ENCODE measurements at regions not wholly inside any gene's neighbourhood (a gene's known extent, or its start where the extent isn't known, plus 50 kb on each side); places are given as distances from the start of the nearest gene placed in this dataset.

GRCh38 chr7:84524714-84525694, 330.4 kb upstream of the SEMA3A start:
- DNase-seq (peak; percentile 46), ATAC-seq (no peak)
- intact Hi-C loops (cut with micrococcal nuclease): loop anchor here (5.0 to 10.0 kb wide), 3 partner anchors 160 to 548 kb away; no protein-coding TSS in a partner anchor
- Histone ChIP-seq H3K36me3 (ENCODE audit: low read depth, low read length) (no peaks in the 10 kb centered on the region), H3K4me3 (ENCODE audit: low read length) (no peak overlapping the region), H3K4me2 (ENCODE audit: low read length) (no peak overlapping the region), H3F3A (ENCODE audit: low read length, unreplicated experiment) (no peaks in the 10 kb centered on the region), H3K9me3 (ENCODE audit: low read length) (no peaks in the 10 kb centered on the region), H2AFZ (ENCODE audit: low read length) (peak overlapping the region; percentile 7; the same call in 1 of the 2 replicates), H3K27ac (ENCODE audit: low read length) (peak overlapping the region; percentile 11; the same call in 1 of the 2 replicates), H3K27me3 (ENCODE audit: low read length) (no peaks in the 10 kb centered on the region), H3K4me1 (ENCODE audit: insufficient read depth, low read length) (peaks cover 21% of the 10 kb centered on the region), H3K9ac (ENCODE audit: low read length) (no peak overlapping the region), H4K20me1 (ENCODE audit: low read length) (no peaks in the 10 kb centered on the region), H3K9me2 (replicated peaks; ENCODE audit: low read length) (no peaks in the 10 kb centered on the region), H3K79me2 (ENCODE audit: low read length) (no peaks in the 10 kb centered on the region)
- POLR2A ChIA-PET (ENCODE audit: unreplicated experiment): no interaction called here
- BruUV-seq (replicated peaks): no TSS peak
- TF ChIP-seq EZH2phosphoT487 (IDR thresholded peaks at IDR 0.05; ENCODE audit: borderline replicate concordance, low read length) (no peak), CTCF (conservative IDR thresholded peaks at IDR 0.05; ENCODE audit: low read depth, low read length) (no peak), EZH2 (IDR thresholded peaks at IDR 0.05; ENCODE audit: low read length, unreplicated experiment) (no peak)
- CTCF ChIA-PET: no interaction called here

GRCh38 chr7:84513061-84513460, 318.5 kb upstream of the SEMA3A start:
- POLR2A ChIA-PET (ENCODE audit: unreplicated experiment): no interaction called here
- BruUV-seq (replicated peaks): no TSS peak
- Histone ChIP-seq H3K4me1 (ENCODE audit: insufficient read depth, low read length) (no peaks in the 10 kb centered on the region), H2AFZ (ENCODE audit: low read length) (no peak overlapping the region), H3K4me3 (ENCODE audit: low read length) (no peak overlapping the region), H4K20me1 (ENCODE audit: low read length) (no peaks in the 10 kb centered on the region), H3K9me3 (ENCODE audit: low read length) (no peaks in the 10 kb centered on the region), H3K4me2 (ENCODE audit: low read length) (no peak overlapping the region), H3K79me2 (ENCODE audit: low read length) (no peaks in the 10 kb centered on the region), H3K27me3 (ENCODE audit: low read length) (no peaks in the 10 kb centered on the region), H3K27ac (ENCODE audit: low read length) (no peak overlapping the region), H3K9me2 (replicated peaks; ENCODE audit: low read length) (no peaks in the 10 kb centered on the region), H3K9ac (ENCODE audit: low read length) (no peak overlapping the region), H3K36me3 (ENCODE audit: low read depth, low read length) (no peaks in the 10 kb centered on the region), H3F3A (ENCODE audit: low read length, unreplicated experiment) (no peaks in the 10 kb centered on the region)
- ATAC-seq (no peak), DNase-seq (no peak)
- intact Hi-C loops (cut with micrococcal nuclease): no loop called here
- CTCF ChIA-PET: no interaction called here
- TF ChIP-seq EZH2phosphoT487 (IDR thresholded peaks at IDR 0.05; ENCODE audit: borderline replicate concordance, low read length) (no peak), CTCF (conservative IDR thresholded peaks at IDR 0.05; ENCODE audit: low read depth, low read length) (no peak), EZH2 (IDR thresholded peaks at IDR 0.05; ENCODE audit: low read length, unreplicated experiment) (no peak)

DNA sequence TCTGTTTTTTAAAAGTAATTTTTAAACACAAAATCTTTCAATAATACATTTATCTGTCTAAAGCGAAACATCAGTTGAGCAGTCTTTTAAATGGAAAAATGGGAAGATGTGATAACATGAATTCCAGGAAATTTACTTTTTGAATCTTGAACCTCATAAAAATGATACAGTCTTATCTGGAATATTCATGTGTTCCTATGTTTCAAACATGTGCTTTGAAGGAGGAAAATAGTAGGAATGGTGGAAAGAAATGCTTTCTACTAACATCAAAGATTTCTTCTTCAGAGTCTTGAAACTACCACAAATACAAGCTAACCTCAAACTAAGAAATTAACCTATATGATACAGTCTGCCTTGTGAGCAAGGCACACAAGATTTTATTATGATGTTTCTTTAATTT, 317.5 kb upstream of the SEMA3A start:
- no TSS peak for BruUV-seq (replicated peaks)

More for the DNA sequence above, 317.5 kb upstream of the SEMA3A start:
- Histone ChIP-seq H3K4me3 (ENCODE audit: low read length) (no peak overlapping the region), H3K4me2 (ENCODE audit: low read length) (no peak overlapping the region), H3K36me3 (ENCODE audit: low read depth, low read length) (no peaks in the 10 kb centered on the region), H3K27ac (ENCODE audit: low read length) (no peak overlapping the region), H3K9me2 (replicated peaks; ENCODE audit: low read length) (no peaks in the 10 kb centered on the region), H2AFZ (ENCODE audit: low read length) (no peak overlapping the region), H3K9me3 (ENCODE audit: low read length) (no peaks in the 10 kb centered on the region), H3K79me2 (ENCODE audit: low read length) (no peaks in the 10 kb centered on the region), H3K4me1 (ENCODE audit: insufficient read depth, low read length) (no peaks in the 10 kb centered on the region), H3F3A (ENCODE audit: low read length, unreplicated experiment) (no peaks in the 10 kb centered on the region), H3K9ac (ENCODE audit: low read length) (no peak overlapping the region), H4K20me1 (ENCODE audit: low read length) (no peaks in the 10 kb centered on the region), H3K27me3 (ENCODE audit: low read length) (no peaks in the 10 kb centered on the region)
- ChIA-PET POLR2A (ENCODE audit: unreplicated experiment) (interaction anchor here (0.6 kb wide), 1 partner anchor 15 kb away, joined by 3 read pairs; no protein-coding TSS in a partner anchor), CTCF (no interaction called here)
- TF ChIP-seq CTCF (conservative IDR thresholded peaks at IDR 0.05; ENCODE audit: low read depth, low read length) (no peak), EZH2phosphoT487 (IDR thresholded peaks at IDR 0.05; ENCODE audit: borderline replicate concordance, low read length) (no peak), EZH2 (IDR thresholded peaks at IDR 0.05; ENCODE audit: low read length, unreplicated experiment) (no peak)
- intact Hi-C loops (cut with micrococcal nuclease): no loop called here
- no peak for DNase-seq
- no peak for ATAC-seq

All from PC-3 (cell line).